HG02943 (cell line): ENCODE measurements at regions not wholly inside any gene's neighbourhood (a gene's known extent, or its start where the extent isn't known, plus 50 kb on each side); places are given as distances from the start of the nearest gene placed in this dataset.

Experiments used
- ATAC-seq: cut with Tn5 transposase; IDR thresholded peaks from one replicate; pipeline ENCODE4 v1.9.1; 2021; ENCODE audit warnings: mild to moderate bottlenecking, low read depth, moderate library complexity; ENCODE audit not compliant: unreplicated experiment

DNA sequence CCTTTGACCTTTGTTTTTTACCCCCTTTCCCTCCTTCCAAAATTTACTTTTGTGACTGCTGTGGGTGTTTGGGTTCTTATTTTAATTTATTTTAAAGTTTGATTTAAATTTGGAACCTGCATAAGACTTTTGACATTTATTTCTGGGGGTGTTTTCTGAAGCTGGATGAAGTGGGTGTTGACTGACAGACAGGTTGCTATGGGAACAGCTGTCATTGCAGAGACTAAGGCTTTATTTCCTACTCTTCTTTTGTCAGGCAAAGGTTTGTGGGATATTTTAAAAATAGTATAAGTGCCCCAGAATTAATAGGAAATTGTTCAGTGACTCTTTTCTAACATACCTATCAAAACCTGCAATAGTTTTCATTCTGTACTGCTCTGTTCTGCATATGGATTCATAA is 290.8 kb upstream of the ESRRG start:
- ATAC-seq: no peak

DNA sequence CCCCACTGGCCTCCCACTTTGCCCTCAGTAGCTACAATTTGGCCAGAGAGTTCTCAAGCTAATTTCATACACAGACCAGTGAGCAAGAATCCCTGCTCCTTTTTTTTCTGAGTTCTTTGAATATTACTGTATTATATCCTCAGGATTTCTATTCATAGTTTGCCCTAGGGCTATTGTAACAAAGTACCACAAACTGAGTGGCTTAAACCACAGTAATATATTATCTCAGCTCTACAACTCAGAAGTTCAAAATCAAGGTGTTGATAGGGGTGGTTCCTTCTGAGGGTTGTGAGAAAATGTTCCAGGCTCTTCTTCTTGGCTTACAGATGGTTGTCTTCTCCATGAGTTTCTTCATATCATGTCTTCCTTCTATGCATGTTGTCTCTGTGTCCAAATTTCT is 289.4 kb upstream of the ESRRG start:
- no peak for ATAC-seq

DNA sequence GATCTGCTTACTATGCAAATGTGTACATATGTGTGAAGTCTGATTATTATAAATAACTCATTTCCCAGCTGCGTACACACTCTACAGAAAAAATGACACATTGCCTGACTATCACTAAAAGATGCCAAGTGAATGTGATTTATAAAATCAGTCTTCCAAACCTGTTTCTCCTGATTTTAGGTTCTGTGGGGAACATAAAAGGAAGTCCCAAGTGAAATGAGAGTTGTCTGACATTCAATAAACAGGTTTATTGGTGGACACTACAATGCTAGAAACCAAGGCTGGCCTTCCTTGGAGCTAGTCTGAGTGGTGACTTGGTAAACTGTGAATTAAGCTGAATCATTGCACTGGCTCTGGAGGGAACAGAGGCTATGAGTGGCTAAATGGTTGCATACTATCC is 287.9 kb upstream of the ESRRG start:
- no peak for ATAC-seq

DNA sequence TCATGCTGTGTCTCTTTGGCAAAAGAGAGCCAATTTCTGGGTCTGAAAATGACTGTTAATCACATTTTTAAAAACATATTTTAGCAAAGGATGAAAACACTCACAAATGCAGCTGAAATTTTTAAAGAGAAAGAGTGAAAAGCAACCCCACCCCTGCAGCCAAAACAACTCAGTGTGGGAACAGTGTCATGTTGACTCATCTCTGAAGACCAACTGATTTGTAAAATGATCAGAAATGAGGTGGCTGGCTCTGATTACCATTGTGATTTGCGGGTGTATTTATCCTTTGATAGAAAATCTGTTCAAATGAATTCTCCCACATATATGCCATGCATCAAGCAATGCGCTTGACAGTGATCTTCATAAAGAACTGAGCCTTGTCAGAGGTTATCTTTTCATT is 287.0 kb upstream of the ESRRG start:
- ATAC-seq: no peak

DNA sequence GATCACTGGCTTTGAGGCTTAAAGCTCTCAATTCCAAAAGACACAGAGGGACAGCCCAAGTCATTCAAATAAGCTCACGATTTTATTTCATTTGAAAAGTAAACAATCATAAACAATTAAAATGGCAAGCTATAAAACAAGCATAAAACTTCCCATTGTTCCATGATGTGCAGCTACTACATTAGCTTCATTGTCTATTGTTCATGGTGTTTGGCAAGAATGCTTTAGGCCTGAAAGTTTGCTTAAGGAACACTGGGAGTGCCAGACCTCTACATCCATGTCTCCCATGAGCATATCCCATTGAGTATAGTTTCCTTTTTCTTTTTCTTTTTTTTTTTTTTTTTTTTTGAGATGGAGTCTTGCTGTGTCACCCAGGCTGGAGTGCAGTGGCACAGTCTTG is 286.1 kb upstream of the ESRRG start:
- no peak for ATAC-seq

DNA sequence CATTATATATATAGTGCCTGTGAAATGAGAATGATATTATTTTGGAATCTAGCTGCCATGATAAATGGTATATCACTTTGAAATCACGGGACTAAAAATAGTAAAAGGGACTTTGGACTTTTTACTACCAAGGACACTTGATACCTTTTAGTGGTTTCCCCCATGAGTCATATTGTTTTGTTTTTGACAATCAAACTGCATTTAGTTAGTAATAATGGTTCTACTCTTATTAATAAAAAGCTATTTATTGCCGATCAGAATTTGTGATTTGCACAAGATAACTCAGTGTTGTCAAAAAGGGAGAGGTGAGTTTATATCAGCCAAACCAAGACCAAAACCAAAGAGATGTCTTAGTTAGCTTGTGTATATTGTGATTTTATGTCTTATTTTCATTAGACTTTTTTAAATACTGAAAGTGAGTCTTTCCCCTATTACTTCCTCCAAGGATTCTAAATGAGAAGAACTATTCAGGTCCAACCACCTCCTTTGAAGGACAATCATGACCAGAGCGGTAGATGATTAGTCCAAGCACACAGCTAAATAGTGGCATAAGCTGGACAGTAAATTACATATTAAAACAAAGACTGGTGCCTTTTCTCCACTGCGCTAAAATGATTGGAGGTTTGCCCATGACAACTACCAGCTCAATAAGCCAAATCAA is 281.7 kb upstream of the ESRRG start:
- no peak for ATAC-seq

DNA sequence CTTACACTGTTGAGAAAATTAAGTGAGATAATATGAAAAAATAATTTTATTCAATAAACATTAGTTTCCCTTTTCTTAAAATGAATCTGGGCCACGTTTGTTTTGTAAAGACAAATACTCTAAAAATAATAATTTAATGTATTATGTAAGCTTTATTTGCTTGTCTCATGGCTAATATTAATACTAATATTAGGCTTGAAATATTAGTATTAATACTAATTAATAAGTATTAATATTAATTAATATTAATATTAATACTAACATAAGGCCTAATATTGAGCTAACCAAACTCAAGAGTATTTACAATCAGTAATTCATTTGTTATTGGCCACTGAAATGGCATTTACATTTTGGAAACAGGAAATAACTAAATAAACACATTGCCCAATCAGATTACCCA is 280.1 kb upstream of the ESRRG start:
- ATAC-seq: no peak

DNA sequence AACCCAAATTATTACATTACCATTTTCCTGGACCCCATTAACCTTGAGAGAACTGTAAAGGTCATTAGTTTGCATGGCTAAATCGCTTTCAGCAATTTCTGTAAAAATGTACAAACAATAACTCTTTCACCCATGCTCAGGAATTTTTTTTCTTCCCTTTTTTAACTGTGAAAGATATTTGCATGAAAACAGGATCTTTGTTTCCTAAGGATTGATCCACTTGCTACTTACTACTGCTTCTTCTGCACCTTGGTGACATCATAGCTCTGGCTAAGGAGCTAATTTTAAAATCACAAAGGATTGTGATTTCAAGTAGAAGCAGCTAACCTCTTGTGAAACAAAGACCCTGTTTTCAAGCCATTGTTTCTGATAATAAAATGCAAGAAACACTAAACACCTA is 274.6 kb upstream of the ESRRG start:
- ATAC-seq: no peak

DNA sequence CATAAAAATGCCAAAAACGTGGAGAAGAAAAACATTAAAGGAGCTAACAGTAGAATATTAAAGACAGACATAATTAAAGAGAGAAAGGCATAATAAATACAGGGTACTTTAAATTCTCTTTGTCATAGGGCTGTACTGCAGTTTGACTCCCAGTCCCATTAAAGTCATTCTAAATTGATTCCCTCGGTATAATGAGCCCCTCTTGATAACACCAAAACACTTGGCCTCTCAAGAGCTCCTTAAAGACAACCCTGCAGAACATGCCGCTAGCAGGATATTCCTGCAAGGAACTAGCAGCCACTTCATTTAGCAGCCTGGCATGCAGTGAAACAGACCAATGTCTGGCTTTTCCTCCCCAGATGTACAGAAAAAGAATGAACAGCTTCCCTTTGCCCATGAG is 273.8 kb upstream of the ESRRG start:
- ATAC-seq: no peak

DNA sequence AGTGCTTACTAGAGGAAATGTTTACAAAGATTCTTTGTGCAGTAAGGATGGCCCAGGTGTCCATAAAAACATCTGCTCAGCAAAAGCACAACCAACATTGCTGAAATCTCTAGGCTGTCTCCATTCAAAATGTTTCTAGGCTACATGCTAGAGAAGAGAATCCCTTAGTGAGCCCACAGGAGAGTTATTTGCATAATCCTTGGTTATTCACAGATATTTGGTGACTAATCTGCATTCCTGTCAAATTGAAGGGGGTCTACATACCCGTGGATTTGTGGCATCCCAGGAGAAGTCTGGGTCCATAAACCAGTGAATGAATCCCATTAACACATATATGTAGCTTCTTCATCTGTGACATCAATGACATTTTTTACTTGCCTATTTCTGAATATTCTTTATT is 261.3 kb upstream of the ESRRG start:
- no peak for ATAC-seq

DNA sequence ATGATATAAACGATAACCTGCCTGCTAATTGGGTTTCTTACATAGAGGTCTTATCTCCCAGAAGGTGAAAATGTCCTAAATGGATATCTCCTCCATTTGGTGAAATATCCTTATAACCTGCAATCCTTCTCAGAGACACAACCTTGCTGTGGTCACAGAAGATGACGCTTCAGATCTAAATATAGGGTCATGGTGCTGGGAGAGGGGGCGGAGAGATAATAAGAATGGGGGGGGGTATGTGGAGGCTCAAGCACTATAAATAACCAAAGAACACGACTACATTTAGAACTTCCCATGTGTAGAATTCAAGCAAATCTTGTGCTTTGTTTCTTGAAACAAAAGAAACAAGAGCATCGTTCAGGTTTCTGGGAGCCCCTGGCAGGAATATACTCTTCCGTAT is 260.6 kb upstream of the ESRRG start:
- no peak for ATAC-seq

DNA sequence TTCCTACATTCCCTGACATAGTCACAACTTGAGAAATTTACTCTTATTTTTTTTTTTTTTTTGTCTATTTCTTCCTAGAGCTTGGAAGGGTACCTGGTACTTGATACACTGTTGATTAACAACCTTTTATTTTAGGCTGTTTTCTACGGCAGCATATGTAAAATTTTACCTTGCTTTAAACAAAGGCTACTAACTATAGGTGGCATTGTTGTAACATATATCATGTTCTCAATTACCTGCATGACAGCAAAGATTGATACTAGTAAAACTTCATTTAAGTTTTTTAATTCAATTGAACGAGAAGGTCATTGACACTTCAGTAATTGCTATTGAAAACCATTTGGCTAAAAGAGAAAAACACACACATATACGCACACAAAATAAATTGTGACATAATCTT is 238.3 kb upstream of the ESRRG start:
- no peak for ATAC-seq

DNA sequence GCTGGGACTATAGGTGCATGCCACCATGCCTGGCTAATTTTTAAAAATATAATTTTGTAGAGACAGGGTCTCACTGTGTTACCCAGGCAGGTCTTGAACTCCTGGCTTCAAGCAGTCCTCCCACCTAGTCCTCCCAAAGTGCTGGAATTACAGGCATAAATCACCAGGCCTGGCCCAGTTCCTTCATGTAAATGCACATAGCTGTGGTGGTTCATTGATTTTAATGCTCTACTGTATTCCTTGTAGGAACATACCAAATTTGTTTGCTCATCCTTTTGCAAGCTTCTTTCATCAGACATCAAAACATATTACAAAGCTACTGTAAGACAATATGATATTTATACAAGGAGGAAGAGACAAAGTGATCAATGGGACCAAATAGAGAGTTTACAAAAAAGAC is 237.5 kb upstream of the ESRRG start:
- no peak for ATAC-seq

DNA sequence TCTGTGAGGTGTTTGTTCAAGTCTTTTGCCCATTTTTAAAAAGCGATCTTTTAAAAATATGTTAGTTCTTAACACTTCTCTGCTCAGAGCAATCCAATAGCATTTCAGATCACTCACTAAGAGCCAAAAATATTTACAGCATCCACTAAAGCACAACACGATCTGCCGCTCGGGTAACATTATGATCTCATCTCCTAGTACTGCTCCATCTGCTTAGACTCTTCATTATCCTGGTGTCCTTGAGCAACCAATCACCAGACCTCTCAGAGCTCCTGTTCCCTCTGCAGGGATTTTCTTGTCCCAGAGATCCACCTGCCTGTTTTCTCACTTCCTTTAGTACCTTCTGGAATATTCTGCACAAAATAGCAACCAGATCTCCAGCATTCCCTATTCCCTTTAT is 235.3 kb upstream of the ESRRG start:
- no peak for ATAC-seq

DNA sequence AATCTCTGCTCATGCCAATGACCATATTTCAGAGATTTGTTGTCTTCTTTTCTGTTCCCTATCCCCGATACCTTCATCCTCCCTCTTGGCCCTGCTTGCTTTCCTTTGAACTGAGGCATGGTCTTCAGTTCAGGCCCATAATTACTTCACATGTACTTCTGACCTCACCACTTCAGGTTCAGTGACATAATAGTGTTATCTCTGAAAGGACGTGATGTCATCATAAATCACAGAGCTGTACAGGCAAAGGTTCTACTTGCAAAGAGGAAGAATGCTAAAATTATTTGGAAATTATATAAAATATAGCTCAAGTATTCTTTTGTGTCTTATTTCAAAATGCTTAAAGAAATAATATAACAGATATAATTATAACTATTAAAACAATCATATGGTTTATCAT is 230.3 kb upstream of the ESRRG start:
- no peak for ATAC-seq

DNA sequence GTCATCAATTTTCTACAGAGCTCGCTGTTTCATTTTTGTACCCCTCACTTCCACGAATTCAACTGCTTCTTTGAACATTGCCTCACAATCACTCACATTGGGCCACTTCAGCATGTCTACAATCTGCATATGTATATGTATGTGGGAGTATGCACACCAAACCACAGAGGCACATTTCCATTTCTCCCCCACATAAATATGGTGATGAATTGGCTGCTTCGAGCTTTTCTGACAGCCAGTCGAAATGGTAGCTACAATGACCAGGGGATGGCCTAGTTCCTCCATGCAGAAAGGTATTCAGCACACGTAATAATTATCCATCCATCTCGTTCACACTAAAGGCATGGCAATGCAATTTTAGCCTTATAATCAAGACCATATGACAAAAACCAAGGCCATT is 229.6 kb upstream of the ESRRG start:
- no peak for ATAC-seq

DNA sequence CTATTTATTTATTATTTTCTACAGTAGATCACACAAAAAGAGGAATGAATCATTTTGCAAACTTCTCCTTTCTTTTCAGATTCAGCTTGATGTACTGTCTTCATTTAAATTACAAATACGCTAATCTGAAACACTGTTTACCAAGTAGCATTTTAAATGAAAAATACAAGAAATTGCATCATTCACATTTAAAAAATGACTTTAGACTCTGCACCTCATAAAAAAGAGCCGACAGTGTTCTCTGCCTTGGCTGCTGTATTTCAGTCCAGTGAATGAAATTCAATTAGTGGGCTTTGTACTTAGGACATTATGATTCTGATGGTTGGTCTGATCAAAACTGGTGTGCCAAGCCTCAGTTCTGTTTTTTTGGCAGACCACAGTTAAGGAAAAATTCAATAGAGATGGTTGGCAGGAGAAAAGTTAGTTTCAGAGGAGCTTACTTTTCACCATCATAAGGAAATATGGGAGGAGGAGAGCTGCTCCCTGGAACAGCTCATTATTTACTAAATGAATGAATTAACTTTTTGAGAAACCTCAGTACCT is 222.4 kb upstream of the ESRRG start:
- ATAC-seq: no peak

DNA sequence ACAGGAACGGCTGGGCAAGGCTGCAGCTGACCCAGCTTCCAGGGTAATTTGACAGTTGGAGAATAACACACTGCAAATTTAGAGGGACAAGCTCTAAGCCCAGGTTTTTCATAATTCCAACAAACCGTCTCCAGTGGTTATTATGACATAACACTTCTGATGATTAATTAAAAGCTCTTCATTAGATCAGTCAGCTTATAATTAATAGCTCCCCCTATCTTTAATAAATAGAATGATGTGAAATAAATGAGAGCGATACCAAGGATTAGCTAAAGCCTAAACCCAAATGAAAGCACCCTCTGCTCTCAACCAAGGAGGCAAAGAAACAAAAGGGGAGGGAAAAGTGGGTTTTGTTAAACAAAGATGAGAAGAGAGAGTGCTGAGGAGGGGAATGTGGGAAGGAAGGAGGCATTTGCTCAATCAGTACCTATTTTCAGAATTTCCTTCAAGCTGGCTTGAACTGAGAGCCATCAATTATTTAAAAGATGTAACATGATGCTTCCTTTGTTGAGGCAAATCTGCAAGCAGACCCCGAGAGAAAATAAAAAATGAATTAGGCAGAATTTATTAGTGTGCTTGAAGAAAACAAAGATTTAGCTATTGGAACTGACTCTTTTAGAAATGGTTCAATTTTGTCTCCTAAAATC is 221.8 kb upstream of the ESRRG start:
- no peak for ATAC-seq

DNA sequence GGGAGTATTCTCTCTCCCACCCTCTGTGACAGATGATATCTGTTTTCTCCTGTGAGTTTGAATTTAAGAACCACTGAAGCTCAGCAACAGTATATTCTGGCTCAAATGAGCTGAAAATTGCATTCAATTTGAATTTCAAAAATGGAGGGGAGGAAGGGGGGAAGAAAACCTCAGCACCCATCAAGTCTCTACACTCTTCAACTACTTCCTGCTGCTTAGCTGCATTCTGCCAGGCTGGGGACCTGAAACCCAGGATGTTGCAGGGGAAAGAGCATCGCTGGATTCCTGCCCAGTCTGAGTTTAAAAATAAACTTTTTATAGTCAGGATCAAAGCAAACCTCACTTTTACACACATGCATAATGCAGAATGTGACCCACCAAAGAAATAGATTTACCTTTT is 214.3 kb upstream of the ESRRG start:
- ATAC-seq: no peak

DNA sequence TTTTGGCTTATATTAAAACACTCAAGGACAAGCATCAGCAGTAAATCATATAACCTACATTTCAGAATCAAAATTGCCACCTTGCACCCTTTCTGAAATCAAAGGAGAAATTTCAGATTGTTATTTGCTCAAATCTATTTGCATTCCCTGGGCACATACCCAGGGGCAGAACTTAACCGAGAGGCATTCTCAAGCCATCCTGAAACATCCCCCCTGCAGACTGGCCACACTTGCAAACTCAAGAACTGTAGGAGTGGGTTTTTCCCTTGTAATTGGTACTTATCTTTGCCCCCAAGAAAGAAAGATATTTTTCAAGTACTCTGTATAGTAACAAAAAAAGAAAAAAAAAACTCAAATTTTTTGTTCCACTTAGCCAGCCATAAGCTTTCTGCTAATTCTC is 213.6 kb upstream of the ESRRG start:
- no peak for ATAC-seq

DNA sequence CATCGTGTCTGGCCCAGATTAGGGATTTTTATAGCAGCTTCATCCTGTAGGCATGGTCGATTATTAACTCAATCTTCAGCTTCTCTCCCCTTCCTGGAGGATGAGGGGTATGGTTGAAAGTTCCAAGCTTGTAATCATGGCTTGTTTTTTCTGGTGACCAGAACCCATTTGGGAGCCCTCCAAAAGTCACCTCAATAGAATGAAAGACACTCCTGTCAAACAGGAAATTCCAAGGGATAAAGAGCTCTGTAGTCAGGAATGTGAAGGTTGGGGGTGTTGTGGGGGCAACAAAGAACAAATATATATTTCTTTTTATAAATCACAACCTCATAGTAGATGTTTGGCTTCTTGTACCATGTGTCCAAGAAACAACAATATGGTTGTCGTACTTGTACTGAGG is 212.7 kb upstream of the ESRRG start:
- ATAC-seq: no peak

DNA sequence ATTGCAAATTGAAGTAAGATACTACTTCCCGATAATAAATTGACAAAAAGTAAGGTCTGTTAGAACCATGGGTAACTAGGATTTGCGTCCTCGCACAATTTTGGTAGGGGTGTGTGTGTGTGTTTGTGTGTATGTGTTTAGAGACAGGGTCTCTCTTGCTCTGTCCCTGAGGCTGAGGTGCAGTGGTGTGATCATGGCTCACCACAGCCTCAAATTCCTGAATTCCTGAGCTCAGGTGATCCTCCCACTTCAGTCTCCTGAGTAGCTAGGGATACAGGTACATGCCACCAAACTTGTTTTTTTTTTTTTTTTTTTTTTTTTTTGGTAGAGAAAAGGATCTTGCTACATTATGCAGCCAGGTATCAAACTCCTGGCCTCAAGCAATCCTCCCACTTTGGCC is 209.2 kb upstream of the ESRRG start:
- no peak for ATAC-seq
